ENCODE measurements at regions not wholly inside any gene's neighbourhood (a gene's known extent, or its start where the extent isn't known, plus 50 kb on each side); places are given as distances from the start of the nearest gene placed in this dataset.
"Not testable (repeated sequence)": the region's sequence is repeated elsewhere in the genome, so short reads cannot be mapped to it uniquely, and the experiment has no call there.

DNA sequence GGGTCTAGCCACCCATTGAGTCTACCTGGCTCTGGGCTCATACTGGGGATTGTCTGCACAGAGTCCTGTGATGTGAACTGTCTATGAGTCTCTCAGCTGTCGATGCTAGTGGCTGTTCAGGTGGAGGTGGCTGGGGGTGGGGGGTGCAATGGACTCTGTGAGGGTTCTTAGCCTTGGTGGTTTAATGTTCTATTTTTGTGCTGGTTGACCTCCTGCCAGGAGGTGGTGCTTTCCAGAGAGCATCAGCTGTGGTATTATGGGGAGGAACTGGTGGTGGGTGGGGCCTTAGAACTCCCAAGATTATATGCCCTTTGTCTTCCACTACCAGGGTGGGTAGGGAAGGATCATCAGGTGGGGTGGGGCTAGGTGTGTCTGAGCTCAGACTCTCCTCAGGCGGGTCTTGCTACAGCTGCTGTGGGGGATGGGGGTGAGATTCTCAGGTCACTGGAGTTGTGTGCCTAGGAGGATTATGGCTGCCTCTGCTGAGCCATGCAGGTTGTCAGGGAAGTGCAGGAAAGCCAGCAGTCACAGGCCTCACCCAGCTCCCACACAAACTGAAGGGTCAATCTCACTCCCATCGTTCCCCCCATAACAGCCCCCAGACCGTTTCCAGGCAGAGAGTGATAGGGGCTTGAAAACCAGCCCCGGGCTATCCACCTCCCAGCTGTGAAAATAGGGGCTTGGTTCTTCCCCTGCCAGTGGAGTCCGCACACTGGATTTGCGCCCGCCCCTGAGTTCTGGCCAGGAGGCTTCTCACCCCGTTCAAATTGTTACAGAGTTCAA, 104.0 kb upstream of the EPB41L4A start:
- peaks cover 13% of the 10 kb centered on the region for H3K4me1 Mint-ChIP-seq (ENCODE audit: low read depth)
- peaks cover 29% of the 10 kb centered on the region for H3K27me3 Mint-ChIP-seq (ENCODE audit: low read depth)
- H3K9me3 Mint-ChIP-seq; H3K36me3 Mint-ChIP-seq (ENCODE audit: low read depth); H3K27ac Mint-ChIP-seq; H3K4me3 Mint-ChIP-seq: not testable (repeated sequence)

DNA sequence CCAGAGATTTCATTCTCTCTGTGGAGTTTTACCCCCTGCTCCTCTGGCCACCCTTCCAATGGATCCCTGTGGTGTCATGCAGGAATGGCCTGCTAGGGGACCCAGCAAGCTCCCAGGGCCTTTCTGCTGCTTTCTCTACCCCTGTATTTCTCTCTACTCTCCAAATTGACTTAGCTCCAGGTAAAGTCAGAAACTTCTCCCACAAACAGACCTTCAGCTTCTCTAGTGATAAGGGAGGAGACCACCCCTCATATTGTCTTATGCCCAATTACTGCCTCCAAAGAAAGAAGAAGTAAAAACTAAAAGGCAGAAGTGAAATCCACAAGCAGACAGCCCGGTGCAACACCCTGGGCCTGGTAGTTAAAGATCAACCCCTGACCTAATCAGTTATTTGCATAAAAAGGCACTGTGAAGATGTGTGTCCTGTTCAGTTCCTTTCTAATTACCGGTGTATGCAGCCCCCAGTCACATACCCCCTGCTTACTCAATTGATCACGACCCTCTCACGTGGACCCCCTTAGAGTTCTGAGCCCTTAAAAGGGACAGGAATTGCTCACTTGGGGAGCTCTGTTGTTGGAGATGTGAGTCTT, 104.7 kb upstream of the EPB41L4A start:
- Mint-ChIP-seq H3K27me3 (ENCODE audit: low read depth) (peaks cover 26% of the 10 kb centered on the region), H3K4me1 (ENCODE audit: low read depth) (peaks cover 13% of the 10 kb centered on the region)
- H3K27ac Mint-ChIP-seq; H3K9me3 Mint-ChIP-seq; H3K36me3 Mint-ChIP-seq (ENCODE audit: low read depth); H3K4me3 Mint-ChIP-seq: not testable (repeated sequence)

DNA sequence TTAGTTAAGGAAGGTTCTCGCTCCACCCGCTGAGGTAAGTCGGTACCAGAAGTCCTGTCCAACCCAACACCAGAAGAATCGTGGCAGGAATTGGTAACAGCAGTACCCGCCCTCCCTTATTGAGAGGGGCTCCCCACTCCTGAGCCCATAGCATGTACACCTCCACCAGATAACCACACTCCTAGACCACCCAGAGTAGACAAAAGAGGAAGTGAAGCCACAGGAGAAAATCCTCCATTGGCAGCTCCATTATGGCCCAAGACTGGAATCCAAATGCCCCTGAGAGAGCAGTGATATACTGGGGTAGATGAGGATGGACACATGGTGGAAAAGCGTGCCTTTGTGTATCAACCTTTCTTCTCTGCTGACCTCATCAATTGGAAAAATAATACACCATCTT, 106.1 kb upstream of the EPB41L4A start:
- H3K27me3 Mint-ChIP-seq (ENCODE audit: low read depth), result peaks cover 14% of the 10 kb centered on the region
- peaks cover 5% of the 10 kb centered on the region for H3K9me3 Mint-ChIP-seq
- H3K36me3 Mint-ChIP-seq (ENCODE audit: low read depth), result peaks cover 4% of the 10 kb centered on the region
- H3K4me3 Mint-ChIP-seq, result no peak overlapping the region
- no peak overlapping the region for H3K27ac Mint-ChIP-seq
- H3K4me1 Mint-ChIP-seq (ENCODE audit: low read depth), result peaks cover 12% of the 10 kb centered on the region

DNA sequence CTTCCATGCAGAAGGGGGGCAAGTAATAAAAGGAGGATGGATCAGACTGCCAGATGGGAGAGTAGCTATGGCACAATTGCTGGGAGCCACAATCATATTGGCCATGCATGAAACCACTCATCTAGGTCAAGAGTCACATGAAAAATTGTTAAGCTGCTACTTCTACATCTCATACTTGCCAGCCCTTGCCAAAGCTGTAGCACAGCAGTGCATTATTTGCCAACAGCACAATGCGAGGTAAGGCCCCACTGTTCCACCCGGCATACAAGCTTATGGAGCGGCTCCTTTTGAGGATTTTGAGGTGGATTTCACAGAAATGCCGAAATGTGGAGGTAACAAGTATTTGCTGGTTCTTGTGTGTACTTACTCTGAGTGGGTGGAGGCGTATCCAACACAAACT, 109.9 kb upstream of the EPB41L4A start:
- Mint-ChIP-seq H3K4me1 (ENCODE audit: low read depth) (no peaks in the 10 kb centered on the region), H3K9me3 (no peaks in the 10 kb centered on the region), H3K4me3 (no peak overlapping the region), H3K36me3 (ENCODE audit: low read depth) (no peaks in the 10 kb centered on the region), H3K27ac (no peak overlapping the region), H3K27me3 (ENCODE audit: low read depth) (peaks cover 4% of the 10 kb centered on the region)

DNA sequence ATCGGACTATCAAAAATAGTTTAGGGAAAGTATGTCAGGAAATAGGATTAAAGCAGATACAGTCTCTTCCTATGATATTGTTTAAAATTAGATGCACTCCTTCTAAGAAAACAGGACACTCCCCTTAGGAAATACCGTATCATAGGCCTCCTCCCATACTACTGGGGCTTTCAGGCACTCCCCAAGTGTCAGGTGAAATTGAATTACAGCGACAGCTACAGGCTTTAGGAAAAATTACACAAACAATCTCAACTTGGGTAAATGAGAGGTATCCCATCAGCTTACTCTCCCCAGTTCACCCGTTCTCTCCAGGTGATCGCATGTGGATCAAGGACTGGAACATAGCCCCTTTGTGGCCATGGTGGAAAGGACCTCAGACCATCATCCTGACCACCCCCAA, 110.4 kb upstream of the EPB41L4A start:
- no peaks in the 10 kb centered on the region for H3K36me3 Mint-ChIP-seq (ENCODE audit: low read depth)
- peaks cover 3% of the 10 kb centered on the region for H3K27me3 Mint-ChIP-seq (ENCODE audit: low read depth)
- no peak overlapping the region for H3K4me3 Mint-ChIP-seq
- H3K9me3 Mint-ChIP-seq, result no peaks in the 10 kb centered on the region
- no peaks in the 10 kb centered on the region for H3K4me1 Mint-ChIP-seq (ENCODE audit: low read depth)
- H3K27ac Mint-ChIP-seq, result no peak overlapping the region

DNA sequence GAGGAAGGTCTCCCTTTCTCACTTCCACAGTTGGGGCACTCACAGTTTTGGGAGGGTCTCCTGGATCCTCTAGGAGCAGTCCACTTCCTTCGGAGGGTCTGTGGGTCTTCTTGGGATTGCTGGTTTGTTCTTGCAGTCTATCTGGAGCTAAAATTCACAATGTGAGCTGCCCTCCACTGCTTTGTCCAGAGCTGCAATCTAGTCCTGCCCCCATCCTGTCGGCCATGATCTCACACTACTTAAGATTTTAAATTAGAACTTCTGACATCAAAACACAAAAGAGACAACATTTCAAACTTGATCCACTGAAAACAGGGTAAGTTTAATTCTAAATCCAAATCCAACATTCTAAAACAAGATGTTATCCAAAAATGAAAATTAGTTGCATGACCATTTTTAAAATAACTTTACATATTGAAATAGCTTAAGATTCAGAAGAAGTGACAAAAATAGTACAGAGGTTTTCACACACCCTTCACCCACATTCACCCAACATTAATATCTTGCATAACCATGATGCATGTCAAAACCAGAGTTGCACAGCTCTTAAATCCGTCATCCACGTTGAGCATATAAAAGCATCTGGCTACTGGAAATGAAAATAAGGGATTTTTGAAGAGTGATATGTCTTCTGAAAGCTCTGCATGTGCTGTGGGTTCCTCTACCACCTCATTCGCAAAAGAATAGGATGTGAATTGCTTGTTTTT, 113.7 kb upstream of the EPB41L4A start:
- H3K9me3 Mint-ChIP-seq, result no peaks in the 10 kb centered on the region
- H3K27ac Mint-ChIP-seq, result no peak overlapping the region
- peaks cover 6% of the 10 kb centered on the region for H3K27me3 Mint-ChIP-seq (ENCODE audit: low read depth)
- H3K36me3 Mint-ChIP-seq (ENCODE audit: low read depth), result no peaks in the 10 kb centered on the region
- no peaks in the 10 kb centered on the region for H3K4me1 Mint-ChIP-seq (ENCODE audit: low read depth)
- no peak overlapping the region for H3K4me3 Mint-ChIP-seq

DNA sequence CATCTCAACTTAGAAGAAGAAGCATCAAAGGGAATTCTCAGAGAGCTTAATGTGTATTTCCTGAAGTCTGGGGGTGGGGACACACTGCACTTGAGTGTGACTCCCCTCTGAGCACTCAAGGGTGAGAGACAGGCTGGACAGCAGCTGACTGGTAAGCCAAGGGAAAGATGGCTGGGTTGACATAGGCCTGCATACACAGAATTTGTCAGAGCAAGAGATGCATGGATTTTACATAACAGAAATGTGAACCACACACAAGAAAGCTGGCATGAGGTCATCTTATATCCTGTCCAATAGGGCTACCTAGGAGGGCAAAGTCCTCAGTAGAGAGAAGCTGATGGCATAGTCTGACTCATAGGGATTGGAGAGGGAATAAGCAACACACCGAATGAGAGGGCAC, 114.3 kb upstream of the EPB41L4A start:
- Mint-ChIP-seq H3K27ac (no peak overlapping the region), H3K4me1 (ENCODE audit: low read depth) (no peaks in the 10 kb centered on the region), H3K4me3 (no peak overlapping the region), H3K9me3 (no peaks in the 10 kb centered on the region), H3K36me3 (ENCODE audit: low read depth) (no peaks in the 10 kb centered on the region), H3K27me3 (ENCODE audit: low read depth) (peaks cover 6% of the 10 kb centered on the region)

DNA sequence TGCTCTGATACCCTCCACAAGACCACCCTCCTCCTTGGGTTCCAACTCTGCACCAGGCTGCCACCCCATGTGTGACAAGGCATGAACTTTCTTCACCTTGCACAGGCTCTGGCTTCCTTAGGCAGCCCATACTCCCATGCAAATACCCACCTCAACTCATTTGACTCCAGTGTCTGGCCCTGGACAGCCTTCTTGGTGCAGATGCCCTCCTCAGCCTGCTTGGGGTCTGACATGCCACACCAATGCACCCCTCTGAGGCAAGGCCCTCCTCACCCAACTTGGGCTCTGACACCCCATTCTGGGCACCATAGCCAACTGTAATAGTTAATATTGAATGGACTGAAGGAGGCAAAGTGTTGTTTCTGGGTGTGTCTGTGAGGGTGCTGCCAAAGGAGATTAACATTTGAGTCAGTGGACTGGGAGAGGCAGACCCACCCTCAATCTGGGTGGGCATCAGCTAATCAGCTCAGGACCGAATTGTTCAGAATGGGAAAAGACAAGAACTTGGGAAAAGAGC, 115.0 kb upstream of the EPB41L4A start:
- Mint-ChIP-seq H3K4me1 (ENCODE audit: low read depth) (no peaks in the 10 kb centered on the region), H3K9me3 (no peaks in the 10 kb centered on the region), H3K27ac (no peak overlapping the region), H3K4me3 (no peak overlapping the region), H3K36me3 (ENCODE audit: low read depth) (no peaks in the 10 kb centered on the region), H3K27me3 (ENCODE audit: low read depth) (peaks cover 6% of the 10 kb centered on the region)

DNA sequence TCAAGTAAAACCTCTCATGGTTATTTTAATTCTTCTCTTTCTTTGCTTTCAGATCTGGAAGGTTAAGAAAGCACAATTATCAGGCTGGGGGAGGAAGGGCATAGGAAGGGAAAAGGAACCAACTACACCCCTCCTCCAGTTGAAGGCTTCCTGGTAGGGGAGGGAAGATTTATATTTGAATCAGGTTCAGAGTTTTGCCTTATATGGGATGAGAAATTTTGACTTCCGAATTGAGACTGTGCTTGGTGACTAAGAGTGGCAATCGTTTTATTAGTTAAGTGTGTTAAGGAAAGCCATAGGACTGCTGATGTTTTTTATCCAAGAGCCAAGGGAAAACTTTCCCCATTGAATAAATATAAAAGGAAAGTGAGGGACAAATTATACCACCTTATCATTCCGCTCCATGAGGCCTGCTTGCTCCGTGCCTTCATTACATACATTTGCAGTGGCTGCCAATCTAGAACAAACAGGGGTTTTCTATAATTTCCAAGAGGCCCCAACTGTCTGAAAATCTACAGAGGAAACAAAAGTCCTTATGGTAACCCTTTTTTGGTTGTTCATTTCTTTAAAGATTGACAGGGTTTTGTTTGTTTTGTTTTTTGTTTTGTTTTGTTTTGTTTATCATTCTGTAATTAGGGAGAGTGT, 115.7 kb upstream of the EPB41L4A start:
- no peak overlapping the region for H3K27ac Mint-ChIP-seq
- H3K4me3 Mint-ChIP-seq, result no peak overlapping the region
- no peaks in the 10 kb centered on the region for H3K9me3 Mint-ChIP-seq
- no peaks in the 10 kb centered on the region for H3K4me1 Mint-ChIP-seq (ENCODE audit: low read depth)
- H3K36me3 Mint-ChIP-seq (ENCODE audit: low read depth), result no peaks in the 10 kb centered on the region
- H3K27me3 Mint-ChIP-seq (ENCODE audit: low read depth), result peaks cover 8% of the 10 kb centered on the region

DNA sequence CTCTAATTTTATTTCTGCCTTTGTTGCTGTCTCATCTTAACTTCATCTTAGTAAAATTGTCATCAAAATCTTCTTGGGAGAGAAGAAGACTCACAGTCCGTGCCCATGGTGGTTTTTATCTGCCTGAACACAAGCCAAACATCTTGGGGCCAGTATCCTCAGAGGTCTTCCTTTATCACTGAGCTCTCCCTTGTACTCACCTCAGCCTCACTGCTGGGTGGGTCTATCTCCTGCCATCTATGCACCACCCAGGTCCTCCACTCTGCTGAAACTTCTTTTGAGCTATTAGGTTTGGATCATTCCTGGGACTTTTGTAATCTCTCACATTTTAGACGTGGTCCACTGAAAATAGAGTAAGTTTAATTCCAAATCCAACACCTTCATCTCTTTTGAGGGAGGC, 116.3 kb upstream of the EPB41L4A start:
- H3K4me1 Mint-ChIP-seq (ENCODE audit: low read depth), result no peaks in the 10 kb centered on the region
- H3K9me3 Mint-ChIP-seq, result no peaks in the 10 kb centered on the region
- no peaks in the 10 kb centered on the region for H3K36me3 Mint-ChIP-seq (ENCODE audit: low read depth)
- no peak overlapping the region for H3K27ac Mint-ChIP-seq
- H3K27me3 Mint-ChIP-seq (ENCODE audit: low read depth), result peaks cover 9% of the 10 kb centered on the region
- H3K4me3 Mint-ChIP-seq, result no peak overlapping the region

DNA sequence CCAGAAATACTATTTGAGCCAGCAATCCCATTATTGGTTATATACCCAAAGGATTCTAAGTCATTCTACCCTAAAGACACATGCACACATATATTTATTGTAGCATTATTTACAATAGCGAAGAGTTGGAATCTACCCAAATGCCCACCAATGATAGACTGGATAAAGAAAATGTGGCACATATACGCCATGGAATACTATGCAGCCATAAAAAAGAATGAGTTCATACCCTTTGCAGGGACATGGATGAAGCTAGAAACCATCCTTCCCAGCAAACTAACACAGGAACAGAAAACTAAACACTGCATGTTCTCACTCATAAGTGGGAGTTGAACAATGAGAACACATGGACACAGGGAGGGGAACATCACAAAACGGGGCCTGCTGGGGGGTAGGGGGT, 125.5 kb upstream of the EPB41L4A start:
- not testable (repeated sequence) for H3K27ac Mint-ChIP-seq; H3K9me3 Mint-ChIP-seq; H3K4me1 Mint-ChIP-seq (ENCODE audit: low read depth); H3K4me3 Mint-ChIP-seq; H3K36me3 Mint-ChIP-seq (ENCODE audit: low read depth)
- peaks cover 36% of the 10 kb centered on the region for H3K27me3 Mint-ChIP-seq (ENCODE audit: low read depth)

DNA sequence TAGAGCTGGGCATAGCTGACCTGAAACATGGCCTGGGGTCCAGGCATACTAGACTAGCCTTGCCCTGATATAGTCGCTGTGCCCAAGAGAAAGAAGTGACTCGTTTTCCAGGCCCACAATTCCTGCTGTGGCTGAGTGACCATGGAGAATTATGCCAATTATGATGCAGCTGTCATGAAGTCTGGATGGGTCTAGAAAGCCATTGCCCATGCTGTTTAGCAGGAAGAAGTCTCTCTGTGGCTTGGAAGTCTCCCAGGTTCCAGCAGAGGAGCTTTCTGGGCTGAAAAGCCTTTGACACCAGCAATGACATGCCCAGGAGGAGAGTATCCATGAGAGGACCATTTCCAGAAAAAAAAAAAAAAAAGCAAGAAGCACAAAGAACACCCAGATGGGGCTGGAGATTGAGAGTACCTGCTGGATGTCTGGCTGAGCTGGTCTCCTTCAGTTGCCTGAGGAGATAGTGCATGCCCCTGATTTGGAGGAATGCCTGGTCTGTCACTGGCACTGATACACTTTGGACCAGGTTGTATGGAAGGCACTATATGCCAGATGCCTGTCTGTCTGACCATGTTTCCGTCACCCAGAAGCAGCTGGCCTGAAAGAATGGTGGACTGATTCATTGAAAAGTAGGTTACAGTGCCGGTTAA, 128.0 kb upstream of the EPB41L4A start:
- Mint-ChIP-seq H3K4me1 (ENCODE audit: low read depth) (no peaks in the 10 kb centered on the region), H3K27me3 (ENCODE audit: low read depth) (peaks cover 42% of the 10 kb centered on the region), H3K4me3 (no peak overlapping the region), H3K27ac (no peak overlapping the region), H3K36me3 (ENCODE audit: low read depth) (no peaks in the 10 kb centered on the region), H3K9me3 (no peaks in the 10 kb centered on the region)

DNA sequence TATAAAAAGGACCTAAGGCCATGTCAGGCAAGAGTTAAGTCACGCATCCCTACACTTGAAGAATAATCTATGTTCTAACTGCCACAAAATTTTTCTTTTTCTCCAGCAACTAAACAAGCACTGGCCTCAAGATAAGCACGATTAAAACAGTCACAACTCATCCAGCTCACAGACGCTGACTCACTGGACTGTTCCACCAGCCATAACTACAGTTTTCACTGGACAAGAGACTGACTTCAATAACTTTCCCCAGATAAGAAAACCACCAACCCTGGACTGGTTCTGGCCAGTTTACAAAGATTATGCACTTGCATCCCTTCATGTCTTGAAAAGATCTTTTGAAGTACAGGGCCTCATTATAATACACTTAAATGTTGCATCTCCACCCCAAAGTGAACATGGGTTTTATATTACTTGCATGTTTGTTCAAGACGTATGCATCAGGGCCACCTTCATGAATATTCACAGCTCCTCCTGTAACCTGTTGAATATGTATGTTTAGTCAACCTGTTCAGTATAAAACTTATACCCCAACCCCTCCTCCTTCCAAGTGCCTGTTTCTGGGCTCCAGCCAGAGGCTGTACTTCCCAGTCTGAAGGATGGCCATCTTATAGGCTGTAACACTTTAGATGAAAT, 129.3 kb upstream of the EPB41L4A start:
- Mint-ChIP-seq H3K36me3 (ENCODE audit: low read depth) (no peaks in the 10 kb centered on the region), H3K4me1 (ENCODE audit: low read depth) (no peaks in the 10 kb centered on the region), H3K27ac (no peak overlapping the region), H3K27me3 (ENCODE audit: low read depth) (peaks cover 35% of the 10 kb centered on the region), H3K9me3 (no peaks in the 10 kb centered on the region), H3K4me3 (no peak overlapping the region)

DNA sequence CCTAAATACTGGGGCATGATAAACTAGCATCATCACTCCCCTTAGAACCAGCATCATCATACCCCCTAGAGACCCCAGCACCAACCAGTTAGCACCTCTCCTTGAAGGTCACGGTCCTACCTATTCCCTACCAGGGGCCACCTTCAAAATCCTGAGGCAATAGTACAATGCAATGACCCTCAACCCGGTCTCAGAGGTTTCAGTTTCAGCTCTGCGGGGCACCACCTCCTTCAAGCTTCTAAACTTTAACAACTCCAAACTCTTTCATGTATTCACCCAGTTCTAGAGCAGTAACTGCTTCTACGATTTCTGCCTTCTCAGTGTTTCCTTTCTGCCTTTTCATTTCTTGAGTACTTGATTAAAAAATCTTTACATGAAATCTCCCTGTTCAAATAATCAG, 130.1 kb upstream of the EPB41L4A start:
- no peak overlapping the region for H3K4me3 Mint-ChIP-seq
- no peaks in the 10 kb centered on the region for H3K4me1 Mint-ChIP-seq (ENCODE audit: low read depth)
- H3K27ac Mint-ChIP-seq, result no peak overlapping the region
- peaks cover 28% of the 10 kb centered on the region for H3K27me3 Mint-ChIP-seq (ENCODE audit: low read depth)
- no peaks in the 10 kb centered on the region for H3K36me3 Mint-ChIP-seq (ENCODE audit: low read depth)
- H3K9me3 Mint-ChIP-seq, result no peaks in the 10 kb centered on the region
